ENCODE measurements at regions not wholly inside any gene's neighbourhood (a gene's known extent, or its start where the extent isn't known, plus 50 kb on each side); places are given as distances from the start of the nearest gene placed in this dataset.

DNA sequence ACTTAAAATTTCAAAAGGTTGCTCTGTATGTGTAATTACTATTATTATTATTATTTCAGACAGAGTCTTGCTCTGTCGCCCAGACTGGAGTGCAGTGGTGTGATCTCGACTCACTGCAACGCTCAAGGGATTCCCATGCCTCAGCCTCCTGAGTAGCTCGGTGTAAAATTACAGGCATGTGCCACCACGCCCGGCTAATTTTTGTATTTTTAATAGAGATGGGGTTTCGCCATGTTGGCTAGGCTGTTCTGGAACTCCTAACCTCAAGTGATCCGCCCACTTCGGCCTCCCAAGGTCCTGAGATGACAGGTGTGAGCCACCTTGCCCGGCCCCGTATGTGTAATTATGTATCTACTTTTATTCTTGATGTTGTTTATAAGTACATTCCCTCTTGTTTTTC lies 65.3 kb upstream of the ZNF217 start:
- TF ChIP-seq NFIC (IDR thresholded peaks at IDR 0.05): no peak
- no peak for TF ChIP-seq CREB1 (IDR thresholded peaks at IDR 0.05; ENCODE audit: low read depth)
- no peak for TF ChIP-seq RAD21 (IDR thresholded peaks at IDR 0.05; ENCODE audit: low read depth)
- TF ChIP-seq TCF12 (IDR thresholded peaks at IDR 0.05; ENCODE audit: low read depth): no peak
- no peak for TF ChIP-seq CEBPB (IDR thresholded peaks at IDR 0.05)
- TF ChIP-seq, protein P1, sequence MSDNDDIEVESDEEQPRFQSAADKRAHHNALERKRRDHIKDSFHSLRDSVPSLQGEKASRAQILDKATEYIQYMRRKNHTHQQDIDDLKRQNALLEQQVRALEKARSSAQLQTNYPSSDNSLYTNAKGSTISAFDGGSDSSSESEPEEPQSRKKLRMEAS (IDR thresholded peaks at IDR 0.05): no peak
- no peak for TF ChIP-seq YY1 (IDR thresholded peaks at IDR 0.05; ENCODE audit: low read depth)
- no peak for TF ChIP-seq TEAD4 (IDR thresholded peaks at IDR 0.05)
- TF ChIP-seq, protein P2, sequence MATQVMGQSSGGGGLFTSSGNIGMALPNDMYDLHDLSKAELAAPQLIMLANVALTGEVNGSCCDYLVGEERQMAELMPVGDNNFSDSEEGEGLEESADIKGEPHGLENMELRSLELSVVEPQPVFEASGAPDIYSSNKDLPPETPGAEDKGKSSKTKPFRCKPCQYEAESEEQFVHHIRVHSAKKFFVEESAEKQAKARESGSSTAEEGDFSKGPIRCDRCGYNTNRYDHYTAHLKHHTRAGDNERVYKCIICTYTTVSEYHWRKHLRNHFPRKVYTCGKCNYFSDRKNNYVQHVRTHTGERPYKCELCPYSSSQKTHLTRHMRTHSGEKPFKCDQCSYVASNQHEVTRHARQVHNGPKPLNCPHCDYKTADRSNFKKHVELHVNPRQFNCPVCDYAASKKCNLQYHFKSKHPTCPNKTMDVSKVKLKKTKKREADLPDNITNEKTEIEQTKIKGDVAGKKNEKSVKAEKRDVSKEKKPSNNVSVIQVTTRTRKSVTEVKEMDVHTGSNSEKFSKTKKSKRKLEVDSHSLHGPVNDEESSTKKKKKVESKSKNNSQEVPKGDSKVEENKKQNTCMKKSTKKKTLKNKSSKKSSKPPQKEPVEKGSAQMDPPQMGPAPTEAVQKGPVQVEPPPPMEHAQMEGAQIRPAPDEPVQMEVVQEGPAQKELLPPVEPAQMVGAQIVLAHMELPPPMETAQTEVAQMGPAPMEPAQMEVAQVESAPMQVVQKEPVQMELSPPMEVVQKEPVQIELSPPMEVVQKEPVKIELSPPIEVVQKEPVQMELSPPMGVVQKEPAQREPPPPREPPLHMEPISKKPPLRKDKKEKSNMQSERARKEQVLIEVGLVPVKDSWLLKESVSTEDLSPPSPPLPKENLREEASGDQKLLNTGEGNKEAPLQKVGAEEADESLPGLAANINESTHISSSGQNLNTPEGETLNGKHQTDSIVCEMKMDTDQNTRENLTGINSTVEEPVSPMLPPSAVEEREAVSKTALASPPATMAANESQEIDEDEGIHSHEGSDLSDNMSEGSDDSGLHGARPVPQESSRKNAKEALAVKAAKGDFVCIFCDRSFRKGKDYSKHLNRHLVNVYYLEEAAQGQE (IDR thresholded peaks at IDR 0.05; ENCODE audit: low read depth): no peak
- no peak for TF ChIP-seq ZBTB7A (IDR thresholded peaks at IDR 0.05; ENCODE audit: low read depth)
- TF ChIP-seq TAF1 (IDR thresholded peaks at IDR 0.05; ENCODE audit: low read depth): no peak
- no peak for TF ChIP-seq EP300 (IDR thresholded peaks at IDR 0.05; ENCODE audit: borderline replicate concordance)
- no peak for TF ChIP-seq FOXM1 (IDR thresholded peaks at IDR 0.05; ENCODE audit: borderline replicate concordance, low read depth)
- TF ChIP-seq, protein P3, sequence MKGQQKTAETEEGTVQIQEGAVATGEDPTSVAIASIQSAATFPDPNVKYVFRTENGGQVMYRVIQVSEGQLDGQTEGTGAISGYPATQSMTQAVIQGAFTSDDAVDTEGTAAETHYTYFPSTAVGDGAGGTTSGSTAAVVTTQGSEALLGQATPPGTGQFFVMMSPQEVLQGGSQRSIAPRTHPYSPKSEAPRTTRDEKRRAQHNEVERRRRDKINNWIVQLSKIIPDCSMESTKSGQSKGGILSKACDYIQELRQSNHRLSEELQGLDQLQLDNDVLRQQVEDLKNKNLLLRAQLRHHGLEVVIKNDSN (IDR thresholded peaks at IDR 0.05): no peak

Data from Ishikawa (cell line).